IMR-90 (cell line): ENCODE measurements at regions not wholly inside any gene's neighbourhood (a gene's known extent, or its start where the extent isn't known, plus 50 kb on each side); places are given as distances from the start of the nearest gene placed in this dataset.
A peak's percentile ranks its signal among the peaks of the same experiment; 100 is the strongest.

ENCODE experiments used
- ATAC-seq: fragments of 200-7000 bp; cut with Tn5 transposase; 2 replicates; pipeline ENCODE4 v1.9.1; 2020; ENCODE audit warnings: low read depth, mild to moderate bottlenecking, moderate library complexity
- BruUV-seq: library from RNA; stranded (reverse); fragments of 400-500 nt; replicated peaks from 2 replicates; lab custom pipeline; 2021; lab: Mats Ljungman, UMichigan
- CTCF ChIA-PET: fragments of 300-600 bp; formaldehyde crosslinking; extraction: SDS; loops from one replicate; lab custom pipeline; 2021; ENCODE audit warnings: antibody characterized with exemption; lab: Yijun Ruan, JAX
- POLR2A ChIA-PET: fragments of 300-600 bp; sonication (Branson Sonifier 250); formaldehyde crosslinking; loops from one replicate; lab custom pipeline; 2022; ENCODE audit warnings: antibody characterized with exemption; ENCODE audit not compliant: unreplicated experiment; lab: Charles Lee
- DNase-seq: peaks from one replicate; pipeline ENCODE4 v3.0.0; 2013
- H2AFZ ChIP-seq: replicated peaks from 2 replicates; pipeline ENCODE3; 2013; ENCODE audit warnings: low read length, mild to moderate bottlenecking; ENCODE audit not compliant: poor library complexity
- H2AK5ac ChIP-seq: 2 replicates; pipeline ENCODE4 v1.6.1; 2013; ENCODE audit warnings: low read depth, low read length, inconsistent platforms
- H2AK9ac ChIP-seq: replicated peaks from 2 replicates; pipeline ENCODE3; 2013; ENCODE audit warnings: mild to moderate bottlenecking, low read depth, low read length, moderate library complexity; ENCODE audit not compliant: poor library complexity
- H2BK120ac ChIP-seq: 2 replicates; pipeline ENCODE4 v1.6.1; 2013; ENCODE audit warnings: low read depth, low read length, inconsistent platforms
- H2BK15ac ChIP-seq: 3 replicates; pipeline ENCODE4 v1.6.1; 2013; ENCODE audit warnings: low read depth, low read length, inconsistent platforms
- H2BK20ac ChIP-seq: 2 replicates; pipeline ENCODE4 v1.6.1; 2013; ENCODE audit warnings: low read depth, mild to moderate bottlenecking, inconsistent platforms, low read length, moderate library complexity
- H2BK5ac ChIP-seq: 2 replicates; pipeline ENCODE4 v1.6.1; 2013; ENCODE audit warnings: mild to moderate bottlenecking, low read depth, low read length, inconsistent platforms; ENCODE audit not compliant: poor library complexity, severe bottlenecking
- H3K14ac ChIP-seq: replicated peaks from 2 replicates; pipeline ENCODE4 v1.6.1; 2013; ENCODE audit warnings: low read depth, low read length, inconsistent platforms
- H3K18ac ChIP-seq: 2 replicates; pipeline ENCODE4 v1.6.1; 2013; ENCODE audit warnings: low read depth, low read length, control low read depth
- H3K23ac ChIP-seq: 2 replicates; pipeline ENCODE4 v1.6.1; 2013; ENCODE audit warnings: low read depth, low read length, inconsistent platforms
- H3K27ac ChIP-seq: 2 replicates; pipeline ENCODE4 v1.5.1; 2013; ENCODE audit warnings: mild to moderate bottlenecking, control low read depth, low read length; ENCODE audit not compliant: insufficient read depth
- H3K27me3 ChIP-seq: 2 replicates; pipeline ENCODE4 v1.6.1; 2013; ENCODE audit warnings: low read length; ENCODE audit not compliant: control insufficient read depth, insufficient read depth
- H3K36me3 ChIP-seq: 2 replicates; pipeline ENCODE4 v1.6.1; 2013; ENCODE audit warnings: low read length, mixed read lengths; ENCODE audit not compliant: control insufficient read depth, insufficient read depth
- H3K4ac ChIP-seq: 2 replicates; pipeline ENCODE4 v1.6.1; 2013; ENCODE audit warnings: low read depth, low read length, inconsistent platforms
- H3K4me1 ChIP-seq: 2 replicates; pipeline ENCODE4 v1.6.1; 2013; ENCODE audit warnings: low read length, mixed read lengths; ENCODE audit not compliant: control insufficient read depth, insufficient read depth
- H3K4me2 ChIP-seq: 2 replicates; pipeline ENCODE4 v1.6.1; 2013; ENCODE audit warnings: low read depth, mild to moderate bottlenecking, control low read depth, low read length, moderate library complexity
- H3K4me3 ChIP-seq: 2 replicates; pipeline ENCODE4 v1.5.1; 2013; ENCODE audit warnings: low read depth, mild to moderate bottlenecking, control low read depth, low read length, moderate library complexity; ENCODE audit not compliant: insufficient read depth
- H3K56ac ChIP-seq: 2 replicates; pipeline ENCODE4 v1.6.1; 2013; ENCODE audit warnings: low read length, inconsistent platforms; ENCODE audit not compliant: insufficient read depth; ENCODE audit errors: extremely low read depth
- H3K79me1 ChIP-seq, 2 experiments: 2 replicates each; pipeline ENCODE4 v1.6.1; 2013; ENCODE audit warnings: low read length in 2 of 2, inconsistent platforms in 1 of 2, low read depth in 1 of 2
- H3K9ac ChIP-seq: 2 replicates; pipeline ENCODE4 v1.6.1; 2013; ENCODE audit warnings: low read depth, low read length, control low read depth
- H3K9me1 ChIP-seq: 2 replicates; pipeline ENCODE4 v1.6.1; 2013; ENCODE audit warnings: low read length, inconsistent platforms; ENCODE audit not compliant: insufficient read depth
- H3K9me3 ChIP-seq: 2 replicates; pipeline ENCODE4 v1.6.1; 2013; ENCODE audit warnings: low read length; ENCODE audit not compliant: control insufficient read depth, insufficient read depth
- H4K20me1 ChIP-seq: 2 replicates; pipeline ENCODE4 v1.6.1; 2013; ENCODE audit warnings: low read length, inconsistent platforms; ENCODE audit not compliant: insufficient read depth
- H4K5ac ChIP-seq: 2 replicates; pipeline ENCODE4 v1.6.1; 2013; ENCODE audit warnings: mild to moderate bottlenecking, low read depth, low read length, control low read depth
- H4K8ac ChIP-seq, 2 experiments: 2 replicates each; pipeline ENCODE4 v1.6.1; 2013; ENCODE audit warnings: low read depth in 2 of 2, low read length in 2 of 2, control low read depth in 1 of 2, inconsistent platforms in 1 of 2
- H4K91ac ChIP-seq: 2 replicates; pipeline ENCODE4 v1.6.1; 2013; ENCODE audit warnings: low read depth, low read length, inconsistent platforms; ENCODE audit not compliant: insufficient read depth
- BHLHE40 ChIP-seq: fragments of 150-350 bp; IDR thresholded peaks from 2 replicates; pipeline ENCODE4 v1.6.1; 2016; ENCODE audit warnings: mild to moderate bottlenecking, low read depth, low read length
- CEBPB ChIP-seq: IDR thresholded peaks from 2 replicates; pipeline ENCODE4 v1.6.1; 2012; ENCODE audit warnings: low read depth, low read length, improper control_type of control experiment
- FOS ChIP-seq: fragments of 150-350 bp; IDR thresholded peaks from 2 replicates; pipeline ENCODE4 v1.6.1; 2016; ENCODE audit warnings: low read depth, low read length
- MXI1 ChIP-seq: IDR thresholded peaks from 2 replicates; pipeline ENCODE4 v1.6.1; 2012; ENCODE audit warnings: low read depth, mild to moderate bottlenecking, low read length, moderate library complexity, borderline replicate concordance
- POLR2A ChIP-seq: IDR thresholded peaks from 2 replicates; pipeline ENCODE4 v1.6.1; 2012; ENCODE audit warnings: mild to moderate bottlenecking, low read depth, low read length
- RAD21 ChIP-seq: IDR thresholded peaks from 2 replicates; pipeline ENCODE4 v1.6.1; 2012; ENCODE audit warnings: low read length, improper control_type of control experiment
- RCOR1 ChIP-seq: IDR thresholded peaks from 2 replicates; pipeline ENCODE4 v1.6.1; 2012; ENCODE audit warnings: mild to moderate bottlenecking, low read length, improper control_type of control experiment; ENCODE audit not compliant: insufficient replicate concordance
- RFX5 ChIP-seq: IDR thresholded peaks from 2 replicates; pipeline ENCODE4 v1.8.0; 2012; ENCODE audit warnings: low read depth, mild to moderate bottlenecking, low read length, moderate library complexity
- WGBS, 2 experiments: methylation state at CpG; one replicate each; pipeline versions ENCODE4 v1.1.5 to v1.1.7; 2013; ENCODE audit warnings: missing lambda C conversion rate in 2 of 2; ENCODE audit not compliant: insufficient read length in 1 of 2; ENCODE audit errors: extremely low coverage in 2 of 2; 5-methylcytosine and 5-hydroxymethylcytosine counted together
- dilution Hi-C: fragments of 300-500 bp; cut with HindIII; formaldehyde crosslinking; loops from one replicate; pipeline ENCODE4 v1.14.3; 2018; ENCODE audit warnings: low sequenced_read_pairs; ENCODE audit not compliant: unreplicated experiment
- in situ Hi-C: fragments of 300-500 bp; cut with MboI; formaldehyde crosslinking; loops from 3 replicates; pipeline ENCODE4 v1.14.3; 2019; ENCODE audit warnings: low sequenced_read_pairs, inconsistent platforms, mixed read lengths
- intact Hi-C: fragments of 100-400 bp; cut with micrococcal nuclease; formaldehyde crosslinking; loops from 2 replicates; pipeline ENCODE4 v1.10.0; 2022
- TF ChIP-seq, protein P1 (sequence below): fragments of 150-350 bp; IDR thresholded peaks from 2 replicates; pipeline ENCODE4 v1.6.1; 2017; ENCODE audit warnings: mild to moderate bottlenecking, antibody characterized with exemption, low read length, low read depth

DNA sequence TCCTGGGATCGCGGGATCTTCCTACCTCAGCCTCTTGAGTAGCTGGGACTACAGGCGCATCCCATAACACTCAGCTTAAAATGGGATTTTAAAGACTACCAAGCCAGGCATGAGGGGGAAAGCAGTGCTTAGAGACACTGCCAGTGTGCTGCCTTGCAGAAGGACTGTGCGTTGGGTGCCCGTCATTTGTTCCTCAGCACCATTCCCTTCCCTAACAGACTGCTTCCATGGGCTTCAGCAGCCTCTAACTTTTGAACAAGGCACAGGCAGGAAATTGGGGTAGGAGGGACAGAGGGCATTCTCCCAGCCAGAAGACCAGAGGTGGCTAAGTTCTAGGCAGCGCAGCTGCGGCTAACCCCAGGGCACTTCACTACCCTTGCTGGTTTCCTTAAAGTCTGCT is 73.9 kb upstream of the USP24 start:
- intact Hi-C loops (loop anchor here (10.0 kb wide), 4 partner anchors 136 to 1206 kb away; no protein-coding TSS in a partner anchor), in situ Hi-C loops (loop anchor here (5.0 to 10.0 kb wide), 3 partner anchors 1206 to 1416 kb away; no protein-coding TSS in a partner anchor), dilution Hi-C loops (loop anchor here (25.0 kb wide), 1 partner anchor 1298 kb away; the partner anchor contains the start of gene PLPP3)
- Histone ChIP-seq H3K4me3 (no peak overlapping the region), H2BK120ac (no peak overlapping the region), H3K79me1 (no peaks in the 10 kb centered on the region), H3K18ac (no peak overlapping the region), H4K91ac (no peak overlapping the region), H3K9me1 (no peaks in the 10 kb centered on the region), H3K14ac (no peak overlapping the region), H4K20me1 (no peaks in the 10 kb centered on the region), H3K27ac (no peak overlapping the region), H3K4ac (no peak overlapping the region), H2AK5ac (0 out of 2 replicates have a peak overlapping the region, but pooled peaks have one; percentile 28), H4K8ac (no peak overlapping the region), H3K36me3 (no peaks in the 10 kb centered on the region), H3K4me2 (no peak overlapping the region), H2BK5ac (no peak overlapping the region), H3K23ac (no peak overlapping the region), H3K9me3 (no peaks in the 10 kb centered on the region), H4K5ac (no peak overlapping the region), H2BK20ac (no peak overlapping the region), H2AFZ (no peak overlapping the region), H2BK15ac (no peak overlapping the region), H3K9ac (no peak overlapping the region), H3K27me3 (no peaks in the 10 kb centered on the region), H3K56ac (no peak overlapping the region), H2AK9ac (no peak overlapping the region), H3K4me1 (peaks cover 3% of the 10 kb centered on the region; the same call in 1 of the 2 replicates)
- BruUV-seq, result no TSS peak
- 100% methylated on average over 2 of the region's 7 CpGs; no CpG with 5 or more reads in 1 of the 2 experiments for WGBS, 2 experiments
- CTCF ChIA-PET, result interaction anchor here (2.3 kb wide), 1 partner anchor 49 kb away, joined by 7 read pairs; no protein-coding TSS in a partner anchor
- DNase-seq, result no peak
- ATAC-seq, result no peak
- no peak for TF ChIP-seq BHLHE40
- TF ChIP-seq POLR2A, result no peak
- TF ChIP-seq, protein P1, sequence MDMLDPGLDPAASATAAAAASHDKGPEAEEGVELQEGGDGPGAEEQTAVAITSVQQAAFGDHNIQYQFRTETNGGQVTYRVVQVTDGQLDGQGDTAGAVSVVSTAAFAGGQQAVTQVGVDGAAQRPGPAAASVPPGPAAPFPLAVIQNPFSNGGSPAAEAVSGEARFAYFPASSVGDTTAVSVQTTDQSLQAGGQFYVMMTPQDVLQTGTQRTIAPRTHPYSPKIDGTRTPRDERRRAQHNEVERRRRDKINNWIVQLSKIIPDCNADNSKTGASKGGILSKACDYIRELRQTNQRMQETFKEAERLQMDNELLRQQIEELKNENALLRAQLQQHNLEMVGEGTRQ, result no peak
- TF ChIP-seq RAD21, result no peak
- TF ChIP-seq RFX5, result no peak
- no peak for TF ChIP-seq RCOR1
- TF ChIP-seq MXI1, result no peak
- TF ChIP-seq CEBPB, result no peak
- no peak for TF ChIP-seq FOS
- POLR2A ChIA-PET, result no interaction called here
